ENCODE measurements at regions not wholly inside any gene's neighbourhood (a gene's known extent, or its start where the extent isn't known, plus 50 kb on each side); places are given as distances from the start of the nearest gene placed in this dataset.

DNA sequence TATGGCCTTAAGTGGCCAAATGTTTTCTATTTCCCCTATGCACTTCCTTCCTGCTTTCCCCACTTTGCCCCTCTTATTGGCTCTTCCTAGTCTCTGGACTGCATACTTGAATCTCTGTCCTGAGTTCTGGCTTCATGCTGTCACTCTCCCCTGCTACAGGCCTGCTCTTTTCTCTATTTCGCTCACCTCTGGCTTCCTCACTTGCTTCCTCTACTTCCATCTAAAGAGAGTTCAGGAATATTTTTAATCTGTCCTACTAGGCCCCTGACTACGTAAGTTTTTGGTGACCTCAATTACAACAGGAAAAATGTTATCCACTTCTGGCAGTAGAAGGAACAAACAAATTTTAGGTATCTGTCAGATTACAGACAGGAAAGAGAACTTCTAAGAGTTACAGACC, 65.7 kb upstream of the WDR17 start:
- H3K4me3 ChIP-seq (ENCODE audit: low read length) = no peak overlapping the region
- no peak for DNase-seq (ENCODE audit: low read depth, low spot score)

DNA sequence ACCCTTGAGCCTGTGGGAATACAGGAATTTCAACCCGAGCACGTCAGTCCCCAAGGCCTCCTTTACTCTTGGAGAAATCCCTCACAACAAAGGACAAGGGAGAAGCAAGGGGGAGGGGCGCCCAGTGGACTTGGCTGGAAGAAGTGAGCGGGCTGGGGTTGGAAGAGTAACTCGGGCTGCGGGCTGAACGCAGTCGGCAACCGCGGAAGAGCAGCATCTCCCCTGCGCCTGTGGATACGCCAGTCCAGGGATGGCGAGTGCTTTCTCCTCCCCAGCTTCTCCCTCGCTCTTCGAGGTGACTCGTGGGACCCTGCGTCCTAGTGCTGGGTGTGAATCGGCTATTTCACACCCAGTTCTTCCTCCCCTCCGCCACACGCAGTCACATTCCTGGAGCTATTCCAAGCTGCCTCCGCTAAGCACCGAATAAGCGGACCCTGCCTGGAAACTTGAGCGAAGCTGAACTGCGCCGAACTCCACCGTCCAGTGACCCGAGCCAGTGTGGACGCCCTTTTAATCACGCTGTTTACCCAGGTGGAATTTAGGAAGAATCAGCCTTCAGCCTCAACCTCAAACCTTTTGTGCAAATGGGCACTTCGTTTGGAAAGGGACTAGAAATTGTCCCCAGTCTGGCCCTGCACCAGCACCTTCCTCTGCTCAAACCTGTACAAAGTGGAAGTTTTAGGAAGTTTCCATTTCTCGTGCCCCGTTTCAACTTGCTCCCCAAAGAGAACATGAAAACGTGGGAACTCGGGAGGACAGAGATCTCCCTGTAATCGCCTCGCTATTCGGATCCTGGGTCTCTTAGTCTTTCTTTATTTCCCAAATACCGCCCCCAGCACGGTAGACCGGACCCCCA, 64.3 kb upstream of the WDR17 start:
- H3K4me3 ChIP-seq (ENCODE audit: low read length) = no peak overlapping the region
- DNase-seq (ENCODE audit: low read depth, low spot score) = no peak

DNA sequence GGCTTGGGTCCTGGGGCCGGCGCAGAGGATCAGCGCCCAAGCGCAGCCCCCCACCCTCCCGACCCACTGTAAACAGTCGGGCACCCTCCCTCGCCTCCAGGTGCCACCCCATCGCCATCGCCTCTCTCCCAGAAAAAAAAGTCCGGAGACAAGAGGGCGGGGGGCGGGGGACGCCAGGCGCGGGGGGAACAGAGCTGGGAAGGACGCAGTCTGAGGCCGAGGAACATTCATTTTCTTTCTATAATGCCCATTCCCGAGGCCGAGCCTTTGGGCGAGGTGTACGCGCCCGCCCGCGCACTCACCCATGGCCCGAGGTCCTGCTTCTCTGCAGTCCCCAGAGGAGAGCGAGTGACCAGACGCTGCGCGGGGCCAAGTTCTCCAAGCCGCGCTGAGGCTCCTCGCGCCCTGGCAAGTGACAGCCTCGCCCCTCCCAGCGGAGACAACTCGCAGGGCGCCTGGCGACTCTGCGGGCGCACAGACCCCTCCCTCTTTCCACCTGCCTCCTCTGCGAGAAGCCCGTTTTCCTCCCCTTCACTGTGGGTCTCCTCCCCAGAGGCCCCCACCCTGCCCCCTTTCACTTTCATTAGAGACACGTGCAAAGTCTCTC, 63.5 kb upstream of the WDR17 start:
- no peak for DNase-seq (ENCODE audit: low read depth, low spot score)
- no peak overlapping the region for H3K4me3 ChIP-seq (ENCODE audit: low read length)

DNA sequence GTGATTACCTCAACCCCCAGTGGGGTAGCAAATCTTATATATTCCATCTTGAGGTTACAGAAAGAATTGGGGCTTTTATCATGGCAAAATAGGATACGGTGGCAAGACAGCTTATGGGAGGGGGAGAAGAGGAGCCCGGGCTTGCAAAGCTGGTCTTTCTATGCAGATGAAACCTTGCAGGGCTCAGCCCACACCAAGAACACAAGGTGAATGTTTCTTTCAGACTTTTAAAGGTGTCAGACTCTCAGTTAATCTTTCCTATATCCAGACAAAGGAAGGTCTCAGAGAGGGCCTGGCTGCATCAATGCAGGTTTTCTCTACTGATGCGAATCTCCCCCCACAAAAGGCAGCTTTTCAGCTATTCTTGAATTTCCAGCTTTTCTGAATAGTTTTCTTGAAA, 59.9 kb upstream of the WDR17 start:
- H3K4me3 ChIP-seq (ENCODE audit: low read length) = no peak overlapping the region
- DNase-seq (ENCODE audit: low read depth, low spot score) = no peak

DNA sequence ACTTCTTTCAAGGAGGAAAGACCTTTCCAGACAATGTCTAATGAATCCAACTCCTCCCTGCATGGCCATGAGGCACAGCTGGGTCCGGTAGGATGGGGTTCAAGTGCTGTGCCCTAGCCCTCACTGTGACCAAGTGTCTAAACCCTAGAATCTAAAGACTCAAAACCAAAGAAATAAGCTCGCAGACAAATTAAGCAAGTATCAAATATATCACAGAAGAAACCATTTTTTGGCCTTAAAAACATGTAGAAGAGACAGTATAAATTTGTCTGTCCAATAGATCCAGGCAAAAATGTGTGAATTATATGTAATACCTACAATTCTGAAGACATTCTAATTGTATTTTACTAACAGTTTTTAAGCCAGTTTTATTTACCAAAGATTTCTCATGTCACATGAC, 56.4 kb upstream of the WDR17 start:
- H3K4me3 ChIP-seq (ENCODE audit: low read length) = no peak overlapping the region
- no peak for DNase-seq (ENCODE audit: low read depth, low spot score)

GRCh38 chr4:176011529-176011928, 54.1 kb upstream of the WDR17 start:
- DNase-seq (ENCODE audit: low read depth, low spot score) = no peak

DNA sequence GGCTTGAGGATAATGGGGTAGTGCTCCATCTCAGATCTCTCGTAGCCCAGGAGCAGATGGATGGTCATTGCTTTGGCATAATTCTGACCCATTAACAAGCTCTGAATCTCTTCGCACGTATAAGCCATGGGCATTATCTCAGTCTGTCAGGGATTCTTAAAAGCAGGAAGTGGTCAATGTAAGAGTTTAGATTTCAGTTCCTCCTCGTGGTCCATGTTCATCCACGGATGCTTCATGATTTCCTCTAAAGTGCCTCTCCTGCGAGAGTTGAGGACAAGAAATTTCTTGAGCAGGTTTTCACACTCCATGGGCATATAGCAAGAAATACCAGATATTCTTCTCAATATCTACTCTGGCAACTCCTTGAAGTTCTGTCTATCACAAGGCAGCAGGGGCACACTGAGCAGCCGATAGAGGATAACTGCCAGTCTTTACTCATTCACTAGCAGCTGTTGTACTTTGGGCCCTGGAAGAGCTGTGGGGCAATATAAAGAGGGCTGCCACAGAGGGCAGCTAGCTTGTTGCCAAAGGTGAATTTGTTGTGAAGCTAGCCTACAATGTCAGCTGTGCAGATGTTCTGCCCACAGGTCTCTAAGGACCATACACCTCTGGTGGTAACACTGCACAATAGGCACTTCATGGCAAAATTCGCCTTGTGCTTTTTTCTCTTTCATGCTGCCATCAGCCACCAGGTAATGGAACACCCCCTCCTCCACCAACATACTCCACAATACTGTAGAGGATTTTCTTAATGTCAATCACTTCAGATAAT, 52.0 kb upstream of the WDR17 start:
- no peak for DNase-seq (ENCODE audit: low read depth, low spot score)
- H3K4me3 ChIP-seq (ENCODE audit: low read length) = no peak overlapping the region

More at GRCh38 chr4:176011529-176011928, 54.1 kb upstream of the WDR17 start:
- no peak overlapping the region for H3K4me3 ChIP-seq (ENCODE audit: low read length)

DNA sequence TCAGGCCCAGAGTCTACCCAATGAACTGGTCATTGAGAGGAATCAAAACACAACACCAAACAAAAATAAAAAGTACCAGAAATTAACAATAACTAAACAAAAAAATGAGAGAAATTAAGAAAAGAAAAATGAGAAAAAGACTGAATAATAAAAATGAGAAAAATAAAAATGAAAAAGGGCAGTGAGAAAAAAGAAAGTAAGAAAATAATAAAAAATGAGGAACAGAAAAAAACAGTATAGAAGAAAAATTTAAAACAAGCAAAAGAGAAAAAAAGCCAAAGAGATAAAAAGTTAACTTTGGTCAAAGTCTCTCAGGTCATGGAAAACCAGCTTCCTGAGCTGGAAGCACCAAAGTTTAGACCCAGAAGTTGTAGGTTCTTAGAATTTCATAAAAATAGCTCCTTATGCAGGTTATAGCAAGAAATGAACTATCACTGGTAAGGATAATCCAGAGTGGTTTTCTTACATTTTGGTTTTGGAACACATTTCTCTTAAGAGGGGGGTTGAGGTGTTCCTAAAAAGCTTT, 51.0 kb upstream of the WDR17 start:
- no peak for DNase-seq (ENCODE audit: low read depth, low spot score)
- H3K4me3 ChIP-seq (ENCODE audit: low read length) = no peak overlapping the region

All from Jurkat, Clone E6-1 (cell line).